Left lung (tissue), 4 donors: ENCODE measurements at regions not wholly inside any gene's neighbourhood (a gene's known extent, or its start where the extent isn't known, plus 50 kb on each side); places are given as distances from the start of the nearest gene placed in this dataset.
A peak's percentile ranks its signal among the peaks of the same experiment; 100 is the strongest.

ENCODE experiments used
- ATAC-seq: fragments of 200-7000 bp; cut with Tn5 transposase; one replicate; pipeline ENCODE4 v1.9.1; 2020; ENCODE audit warnings: moderate library complexity
- DNase-seq, 4 donors: peaks; one replicate each; pipeline ENCODE4 v3.0.0-alpha.2; 2013 to 2020
- H3K27ac ChIP-seq, 2 donors: fragments of 200-600 bp; sonication (generic) in 1 of 2; one replicate each; pipeline versions ENCODE4 v1.5.0 to v1.8.0; 2020 to 2021
- H3K27me3 ChIP-seq, 2 donors: fragments of 200-600 bp; sonication (generic) in 1 of 2; one replicate each; pipeline versions ENCODE4 v1.5.0 to v1.8.0; 2020 to 2021
- H3K36me3 ChIP-seq, 2 donors: fragments of 200-600 bp; sonication (generic) in 1 of 2; one replicate each; pipeline versions ENCODE4 v1.5.0 to v1.8.0; 2020 to 2021
- H3K4me1 ChIP-seq, 2 donors: fragments of 200-600 bp; one replicate each; pipeline ENCODE4 v1.8.0; 2021
- H3K4me3 ChIP-seq, 2 donors: fragments of 200-600 bp; sonication (generic) in 1 of 2; one replicate each; pipeline versions ENCODE4 v1.5.0 to v1.8.0; 2020 to 2021; ENCODE audit warnings: mild to moderate bottlenecking in 1 of 2
- H3K9me3 ChIP-seq, 2 donors: fragments of 200-600 bp; sonication (generic) in 1 of 2; one replicate each; pipeline versions ENCODE4 v1.5.0 to v1.8.0; 2020 to 2021
- intact Hi-C, 2 donors: fragments of 100-400 bp; cut with DNase I; formaldehyde crosslinking; loops; one replicate each; pipeline versions ENCODE4 v1.11.2 to v1.14.2; 2022
- TF ChIP-seq, protein P1 (sequence below), 2 donors: fragments of 200-600 bp; sonication (generic) in 1 of 2; IDR thresholded peaks; one replicate each; pipeline versions ENCODE4 v1.5.0 to v1.8.0; 2021; ENCODE audit warnings: antibody characterized with exemption in 2 of 2
- donor health status: DM: no; HTN: yes; CAD: no.
- donor health status: DM: no; HTN: no; CAD: no.

DNA sequence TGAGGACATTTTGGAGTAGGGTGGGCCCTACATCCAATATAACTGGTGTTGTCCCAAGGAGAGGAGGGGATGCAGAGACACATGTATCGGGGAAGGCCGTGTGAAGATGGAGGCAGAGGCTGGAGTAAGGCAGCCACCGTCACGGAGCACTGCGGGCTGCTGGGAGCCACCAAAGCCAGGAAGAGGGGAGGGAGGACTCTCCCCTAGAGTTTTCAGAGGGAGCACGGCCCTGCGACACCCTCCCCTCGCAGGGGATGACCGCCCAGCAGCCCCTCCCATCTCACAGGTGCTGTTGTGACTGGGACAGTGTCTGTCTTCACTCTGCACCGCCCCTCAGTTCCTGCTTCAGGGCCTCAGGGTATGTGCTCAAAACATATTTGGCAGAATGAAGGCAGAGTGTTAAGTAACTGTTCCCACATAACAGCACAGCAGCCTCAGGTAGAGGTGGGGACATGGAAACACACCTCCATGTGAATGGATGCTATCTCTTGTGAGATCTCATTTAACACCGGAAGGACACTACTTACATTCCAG lies 82.2 kb downstream of the RBFOX3 start:
- Histone ChIP-seq H3K4me3 (no peak overlapping the region), H3K27ac (no peak overlapping the region), H3K27me3 (peaks cover 0 to 96% of the 10 kb centered on the region in 2 donors), H3K36me3 (no peaks in the 10 kb centered on the region), H3K9me3 (no peaks in the 10 kb centered on the region), H3K4me1 (no peaks in the 10 kb centered on the region)
- TF ChIP-seq, protein P1, sequence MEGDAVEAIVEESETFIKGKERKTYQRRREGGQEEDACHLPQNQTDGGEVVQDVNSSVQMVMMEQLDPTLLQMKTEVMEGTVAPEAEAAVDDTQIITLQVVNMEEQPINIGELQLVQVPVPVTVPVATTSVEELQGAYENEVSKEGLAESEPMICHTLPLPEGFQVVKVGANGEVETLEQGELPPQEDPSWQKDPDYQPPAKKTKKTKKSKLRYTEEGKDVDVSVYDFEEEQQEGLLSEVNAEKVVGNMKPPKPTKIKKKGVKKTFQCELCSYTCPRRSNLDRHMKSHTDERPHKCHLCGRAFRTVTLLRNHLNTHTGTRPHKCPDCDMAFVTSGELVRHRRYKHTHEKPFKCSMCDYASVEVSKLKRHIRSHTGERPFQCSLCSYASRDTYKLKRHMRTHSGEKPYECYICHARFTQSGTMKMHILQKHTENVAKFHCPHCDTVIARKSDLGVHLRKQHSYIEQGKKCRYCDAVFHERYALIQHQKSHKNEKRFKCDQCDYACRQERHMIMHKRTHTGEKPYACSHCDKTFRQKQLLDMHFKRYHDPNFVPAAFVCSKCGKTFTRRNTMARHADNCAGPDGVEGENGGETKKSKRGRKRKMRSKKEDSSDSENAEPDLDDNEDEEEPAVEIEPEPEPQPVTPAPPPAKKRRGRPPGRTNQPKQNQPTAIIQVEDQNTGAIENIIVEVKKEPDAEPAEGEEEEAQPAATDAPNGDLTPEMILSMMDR (IDR thresholded peaks at IDR 0.05): no peak
- ATAC-seq (no peak), DNase-seq (peak in 1 of 4 donors; percentile 47)
- intact Hi-C loops: no loop called here

DNA sequence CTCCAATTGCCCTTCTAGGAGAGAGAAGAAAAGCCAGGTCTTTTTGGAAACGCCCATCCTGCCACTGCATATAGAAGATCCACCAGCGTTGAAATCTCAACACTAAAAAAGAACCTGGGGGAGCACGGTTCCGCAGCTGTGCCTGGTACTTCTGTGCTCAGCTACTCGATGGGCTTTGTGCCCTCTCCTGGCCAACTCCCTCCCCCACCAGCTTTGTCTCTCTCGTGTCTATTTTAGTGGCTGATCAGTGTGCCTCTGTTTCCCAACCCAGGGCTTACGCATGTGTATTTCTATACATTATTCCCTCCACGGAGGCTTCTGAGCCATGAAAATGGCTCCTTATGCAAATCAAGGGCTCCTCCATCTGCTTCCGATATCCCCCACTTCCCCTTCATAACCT lies 83.5 kb downstream of the RBFOX3 start:
- ATAC-seq (no peak), DNase-seq (no peak)
- H3K9me3 ChIP-seq: no peaks in the 10 kb centered on the region
- TF ChIP-seq, protein P1 (IDR thresholded peaks at IDR 0.05): no peak
- intact Hi-C loops: no loop called here
- H3K36me3 ChIP-seq: no peaks in the 10 kb centered on the region
- peaks cover 0 to 97% of the 10 kb centered on the region in 2 donors for H3K27me3 ChIP-seq
- H3K4me1 ChIP-seq: no peaks in the 10 kb centered on the region
- no peak overlapping the region for H3K4me3 ChIP-seq
- no peak overlapping the region for H3K27ac ChIP-seq

DNA sequence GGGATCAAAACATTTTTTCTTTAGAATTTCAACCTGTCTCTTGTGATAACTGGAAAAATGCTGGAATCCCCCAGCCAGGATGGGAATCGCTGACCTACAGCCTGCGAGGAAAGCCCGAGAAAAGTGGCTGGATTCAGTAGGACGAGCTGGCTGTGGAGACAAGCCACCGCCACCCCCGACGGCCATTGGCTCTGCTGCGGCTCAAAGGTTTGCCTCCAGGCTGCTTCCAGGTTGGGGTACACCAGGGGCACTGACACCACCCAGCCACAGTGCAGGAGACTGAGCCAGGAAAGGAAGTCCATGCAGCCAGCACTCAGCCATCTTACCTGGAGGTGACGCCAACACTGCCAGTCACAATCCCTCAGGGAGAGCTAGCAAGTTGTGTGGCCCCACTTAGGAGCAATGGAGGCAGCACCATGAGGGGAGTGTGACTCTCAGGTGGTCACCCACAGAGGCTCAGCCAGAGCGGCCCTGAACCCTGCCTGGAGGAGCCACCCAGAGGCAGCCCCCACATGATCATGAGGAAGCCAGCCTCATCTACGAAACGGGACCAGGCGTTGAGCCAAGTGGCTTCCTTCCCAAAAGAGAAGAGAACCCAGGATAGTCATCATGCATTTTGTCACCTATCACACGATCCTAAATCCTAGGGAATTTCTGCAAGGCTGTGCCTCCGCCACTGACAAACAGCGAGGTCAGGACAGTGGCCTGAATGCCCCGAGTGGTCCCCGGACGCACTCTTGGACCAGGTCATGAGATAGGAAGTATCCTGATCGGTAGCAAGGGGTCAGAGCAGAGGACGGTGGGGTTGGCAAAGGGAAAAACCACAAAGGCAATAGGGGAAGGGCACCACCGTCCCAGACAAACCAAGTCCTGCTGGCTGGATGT lies 84.8 kb downstream of the RBFOX3 start:
- ATAC-seq: no peak
- intact Hi-C loops: no loop called here
- peak in 1 of 4 donors; percentile 41 for DNase-seq
- H3K36me3 ChIP-seq: no peaks in the 10 kb centered on the region
- no peak overlapping the region for H3K27ac ChIP-seq
- H3K27me3 ChIP-seq: peaks cover 0 to 97% of the 10 kb centered on the region in 2 donors
- H3K4me3 ChIP-seq: no peak overlapping the region
- no peaks in the 10 kb centered on the region for H3K4me1 ChIP-seq
- H3K9me3 ChIP-seq: no peaks in the 10 kb centered on the region
- TF ChIP-seq, protein P1 (IDR thresholded peaks at IDR 0.05): no peak

DNA sequence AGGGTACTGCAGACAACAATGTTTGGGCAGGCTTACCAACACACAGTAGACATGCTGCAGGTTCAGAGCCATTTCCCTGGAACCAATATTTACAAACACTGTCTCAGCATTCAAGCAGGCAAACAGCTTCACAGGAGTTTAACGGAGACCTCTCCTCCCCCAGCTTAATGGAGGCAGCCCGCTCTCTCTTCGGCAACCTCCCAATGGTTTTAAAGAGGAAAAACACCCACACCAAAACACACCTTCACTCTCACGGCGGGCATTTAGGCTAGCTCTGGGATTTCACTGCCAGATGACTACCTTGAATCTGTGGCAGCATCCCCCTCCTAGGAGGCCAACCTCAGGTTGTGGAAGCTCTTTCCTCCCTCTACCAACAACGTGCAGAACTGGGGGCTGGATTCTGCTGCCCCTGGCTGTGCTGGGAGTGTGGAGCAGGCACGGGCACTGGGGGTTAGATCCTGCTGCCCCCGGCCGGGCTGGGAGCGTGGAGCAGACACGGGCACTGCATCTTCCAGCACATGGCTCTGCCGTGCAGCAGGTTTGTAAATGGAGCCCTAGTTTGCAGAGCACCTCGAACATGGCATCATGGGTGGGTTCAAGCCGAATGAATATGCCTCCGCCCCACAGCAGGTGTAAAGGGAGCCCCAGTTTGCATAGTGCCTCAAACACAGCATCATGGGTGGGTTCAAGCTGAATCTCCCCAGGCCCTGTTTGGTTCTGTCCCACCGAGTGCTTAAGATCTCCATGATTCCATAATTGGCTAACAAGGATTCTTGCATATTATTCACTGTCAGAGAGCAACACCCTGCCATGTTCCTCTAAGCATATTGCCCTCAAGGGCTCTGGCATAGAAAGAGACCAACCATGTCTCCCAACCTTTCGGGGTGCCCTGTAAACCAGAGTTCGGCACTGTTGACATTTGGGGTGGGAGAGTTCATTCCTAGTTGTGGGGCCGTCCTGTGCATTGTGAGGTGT lies 86.4 kb downstream of the RBFOX3 start:
- Histone ChIP-seq H3K27ac (no peak overlapping the region), H3K4me1 (no peaks in the 10 kb centered on the region), H3K9me3 (no peaks in the 10 kb centered on the region), H3K27me3 (peaks cover 0 to 97% of the 10 kb centered on the region in 2 donors), H3K36me3 (no peaks in the 10 kb centered on the region), H3K4me3 (no peak overlapping the region)
- intact Hi-C loops: no loop called here
- DNase-seq (peak in 1 of 4 donors; percentile 55), ATAC-seq (no peak)
- TF ChIP-seq, protein P1 (IDR thresholded peaks at IDR 0.05): no peak
